Ecto neural progenitor cell (in vitro differentiated cells): ENCODE measurements at regions not wholly inside any gene's neighbourhood (a gene's known extent, or its start where the extent isn't known, plus 50 kb on each side); places are given as distances from the start of the nearest gene placed in this dataset.
"Not testable (repeated sequence)": the region's sequence is repeated elsewhere in the genome, so short reads cannot be mapped to it uniquely, and the experiment has no call there.

Source experiments
- DNase-seq: peaks from one replicate; pipeline ENCODE4 v3.0.0-alpha.2; 2018; ENCODE audit warnings: low spot score

GRCh38 chr10:78653555-78653954 is 415.2 kb upstream of the ZMIZ1 start:
- DNase-seq: no peak

GRCh38 chr10:78654047-78654590 is 414.6 kb upstream of the ZMIZ1 start:
- no peak for DNase-seq

GRCh38 chr10:78655979-78656378 is 412.8 kb upstream of the ZMIZ1 start:
- DNase-seq: no peak

- DNase-seq: peak; percentile 95
Observed at GRCh38 chr10:78656417-78657162, 412.2 kb upstream of the ZMIZ1 start.

GRCh38 chr10:78657163-78657861 is 411.5 kb upstream of the ZMIZ1 start:
- peak; percentile 68 for DNase-seq

GRCh38 chr10:78657862-78658165 is 411.0 kb upstream of the ZMIZ1 start:
- no peak for DNase-seq

GRCh38 chr10:78658645-78659597 is 409.8 kb upstream of the ZMIZ1 start:
- no peak for DNase-seq

- no peak for DNase-seq
Observed at GRCh38 chr10:78659598-78659967, 409.2 kb upstream of the ZMIZ1 start.

GRCh38 chr10:78660446-78661106 is 408.2 kb upstream of the ZMIZ1 start:
- DNase-seq: no peak

- no peak for DNase-seq
Observed at GRCh38 chr10:78663721-78664120, 405.0 kb upstream of the ZMIZ1 start.

GRCh38 chr10:78664929-78665553 is 403.7 kb upstream of the ZMIZ1 start:
- no peak for DNase-seq

GRCh38 chr10:78672918-78673317 is 395.8 kb upstream of the ZMIZ1 start:
- DNase-seq: no peak

GRCh38 chr10:78681141-78681540 is 387.6 kb upstream of the ZMIZ1 start:
- DNase-seq: not testable (repeated sequence)

GRCh38 chr10:78681986-78682385 is 386.8 kb upstream of the ZMIZ1 start:
- not testable (repeated sequence) for DNase-seq

GRCh38 chr10:78684947-78685346 is 383.8 kb upstream of the ZMIZ1 start:
- peak; percentile 37 for DNase-seq

GRCh38 chr10:78685466-78686103 is 383.2 kb upstream of the ZMIZ1 start:
- peak; percentile 13 for DNase-seq

- DNase-seq: peak; percentile 42
Observed at GRCh38 chr10:78686444-78687060, 382.2 kb upstream of the ZMIZ1 start.

- DNase-seq: no peak
Observed at GRCh38 chr10:78687626-78688025, 381.1 kb upstream of the ZMIZ1 start.

GRCh38 chr10:78688230-78688900 is 380.4 kb upstream of the ZMIZ1 start:
- peak; percentile 39 for DNase-seq
